ENCODE measurements at regions not wholly inside any gene's neighbourhood (a gene's known extent, or its start where the extent isn't known, plus 50 kb on each side); places are given as distances from the start of the nearest gene placed in this dataset.

GRCh38 chr12:25708661-25709060 is 155.6 kb upstream of the LMNTD1 start:
- TF ChIP-seq CTCF (IDR thresholded peaks at IDR 0.05 in 4 of 5, conservative IDR thresholded peaks at IDR 0.05 in 1 of 5) (no peak), POLR2A (IDR thresholded peaks at IDR 0.05) (no peak)

All from gastrocnemius medialis (tissue), 4 donors.